Stimulated activated CD8-positive, alpha-beta memory T cell treated with anti-CD3 and anti-CD28 coated beads, Interleukin-7, amount 100 ng/mL, for 24 hours (primary cell): ENCODE measurements at regions not wholly inside any gene's neighbourhood (a gene's known extent, or its start where the extent isn't known, plus 50 kb on each side); places are given as distances from the start of the nearest gene placed in this dataset.

Experiments used
- DNase-seq: peaks from one replicate; pipeline ENCODE4 v3.0.0-alpha.2; 2020; ENCODE audit warnings: low read depth

- no peak for DNase-seq
These were observed 1308.8 kb downstream of the FAM181B start for GRCh38 chr11:81424822-81425221.

DNA sequence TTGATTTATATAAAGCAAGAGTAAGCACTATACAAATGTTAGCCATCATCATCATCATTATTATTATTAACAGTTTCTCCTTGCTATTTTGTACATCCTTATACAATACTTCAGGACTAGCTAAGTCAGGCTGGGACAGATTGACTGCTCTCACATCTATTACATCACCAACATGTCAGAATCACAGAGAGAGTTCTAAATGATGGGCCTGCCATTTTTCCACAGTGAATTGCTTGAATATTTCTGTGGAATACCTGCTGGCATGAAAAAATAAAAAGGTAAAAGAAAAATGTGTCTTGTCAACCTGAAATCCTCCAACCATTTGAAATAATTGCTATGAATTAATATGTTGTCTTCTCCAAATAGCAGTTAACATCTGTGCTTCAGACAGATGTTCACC is 1311.3 kb downstream of the FAM181B start:
- DNase-seq, result no peak

DNA sequence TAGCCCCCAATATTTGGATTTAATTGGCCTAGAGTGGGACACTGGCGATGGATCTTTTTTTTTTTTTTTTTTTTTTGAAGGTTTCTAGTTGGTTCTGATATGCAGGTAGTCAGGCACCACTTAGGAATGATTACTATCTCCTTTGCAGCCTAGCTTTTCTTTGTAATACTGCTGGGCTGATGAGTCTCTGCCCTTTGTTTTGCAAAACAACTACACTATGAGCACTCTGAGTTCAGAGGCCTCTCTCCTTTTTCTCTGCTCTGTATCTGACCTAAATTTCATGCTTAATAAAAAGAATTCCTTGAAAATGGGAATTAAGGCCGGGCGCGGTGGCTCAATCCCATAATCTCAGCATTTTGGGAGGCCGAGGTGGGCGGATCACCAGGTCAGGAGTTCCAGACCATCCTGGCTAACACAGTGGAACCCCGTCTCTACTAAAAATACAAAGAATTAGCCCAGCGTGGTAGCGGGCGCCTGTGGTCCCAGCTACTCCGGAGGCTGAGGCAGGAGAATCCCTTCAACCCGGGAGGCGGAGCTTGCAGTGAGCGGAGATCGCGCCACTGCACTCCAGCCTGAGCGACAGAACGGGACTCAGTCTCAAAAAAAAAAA is 1312.3 kb downstream of the FAM181B start:
- no peak for DNase-seq

GRCh38 chr11:81420668-81421250 is 1312.9 kb downstream of the FAM181B start:
- DNase-seq, result no peak

DNA sequence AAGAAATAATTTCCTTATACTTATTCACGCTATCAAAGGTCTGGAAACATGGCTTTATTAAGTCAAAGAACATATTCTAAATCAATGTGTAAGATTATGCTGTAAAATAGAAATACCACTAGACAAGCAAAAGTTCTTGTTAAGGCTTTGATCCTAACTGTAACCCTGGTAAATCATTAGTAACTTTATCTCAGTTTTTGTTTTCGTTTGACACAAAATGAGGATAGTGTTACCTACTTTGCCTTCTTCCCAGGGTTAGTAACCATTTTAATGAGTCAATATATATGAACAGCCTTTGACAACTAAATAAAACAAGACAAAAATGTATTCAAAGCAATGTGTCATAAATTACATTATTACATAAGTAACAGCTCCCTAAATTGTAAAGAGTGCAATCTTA is 1336.3 kb downstream of the FAM181B start:
- DNase-seq, result no peak

GRCh38 chr11:81394311-81394710 is 1339.4 kb downstream of the FAM181B start:
- DNase-seq, result no peak

GRCh38 chr11:81388326-81388725 is 1345.3 kb downstream of the FAM181B start:
- DNase-seq, result no peak

DNA sequence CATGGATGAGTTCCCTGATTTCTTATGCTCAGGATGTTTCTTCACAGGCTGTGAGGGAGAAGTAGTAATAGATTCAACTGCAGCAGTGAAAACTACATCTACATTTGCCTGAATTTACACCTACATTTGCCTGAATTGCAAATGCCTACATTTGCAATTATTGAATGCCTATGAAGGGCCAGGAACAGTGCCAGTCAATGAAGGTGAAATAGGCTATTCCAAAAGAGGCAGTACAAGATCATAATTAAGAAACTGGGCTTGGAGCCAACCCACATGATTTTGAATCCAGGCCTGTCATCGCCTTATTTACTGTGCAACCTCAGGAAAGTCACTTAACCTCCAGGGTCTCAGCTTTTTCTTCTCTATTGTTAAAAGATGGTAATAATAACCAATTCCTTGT is 1353.3 kb downstream of the FAM181B start:
- no peak for DNase-seq

DNA sequence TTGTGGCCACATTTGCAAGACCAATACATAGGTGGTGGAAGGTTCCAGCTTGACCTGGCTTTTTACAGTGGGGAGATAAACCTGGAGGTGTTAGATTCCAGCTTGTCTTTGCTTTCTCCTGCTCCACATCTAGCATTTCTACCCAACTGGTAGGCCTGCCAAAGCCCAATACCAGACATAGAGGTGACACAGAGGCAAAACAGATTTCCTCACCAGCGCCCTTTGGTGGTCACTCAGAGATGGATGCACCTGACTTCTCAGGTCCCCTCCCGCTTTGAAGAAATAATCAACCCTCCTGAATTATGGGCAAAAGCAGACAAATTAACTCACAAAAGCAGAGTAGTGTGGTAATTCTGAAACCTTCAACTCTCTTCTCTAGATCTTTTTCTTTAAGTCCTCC is 1356.2 kb downstream of the FAM181B start:
- no peak for DNase-seq

- DNase-seq, result no peak
These were observed 1359.7 kb downstream of the FAM181B start for GRCh38 chr11:81373986-81374385.

- no peak for DNase-seq
These were observed 1365.5 kb downstream of the FAM181B start for GRCh38 chr11:81368192-81368591.

DNA sequence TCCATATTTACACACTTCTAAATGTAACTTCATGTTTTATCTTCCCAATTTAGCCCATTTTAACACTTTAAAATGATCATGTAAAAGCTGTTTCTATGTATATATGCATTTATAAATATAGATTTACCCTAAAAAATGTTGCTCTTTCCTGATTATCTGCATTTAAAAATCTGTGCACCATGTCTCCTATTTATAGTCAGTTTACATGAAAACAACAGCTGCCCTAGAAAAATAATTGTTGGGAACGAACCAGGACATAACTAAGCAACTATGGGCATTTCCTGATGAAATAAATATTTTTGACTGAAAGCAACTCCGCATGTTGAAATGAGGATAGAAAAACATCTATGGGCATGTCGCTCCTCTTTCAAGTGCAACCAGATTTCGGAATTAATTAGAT is 1368.2 kb downstream of the FAM181B start:
- no peak for DNase-seq

- DNase-seq, result no peak
These were observed 1374.2 kb downstream of the FAM181B start for GRCh38 chr11:81359476-81359875.

GRCh38 chr11:81345609-81346008 is 1388.1 kb downstream of the FAM181B start:
- no peak for DNase-seq

DNA sequence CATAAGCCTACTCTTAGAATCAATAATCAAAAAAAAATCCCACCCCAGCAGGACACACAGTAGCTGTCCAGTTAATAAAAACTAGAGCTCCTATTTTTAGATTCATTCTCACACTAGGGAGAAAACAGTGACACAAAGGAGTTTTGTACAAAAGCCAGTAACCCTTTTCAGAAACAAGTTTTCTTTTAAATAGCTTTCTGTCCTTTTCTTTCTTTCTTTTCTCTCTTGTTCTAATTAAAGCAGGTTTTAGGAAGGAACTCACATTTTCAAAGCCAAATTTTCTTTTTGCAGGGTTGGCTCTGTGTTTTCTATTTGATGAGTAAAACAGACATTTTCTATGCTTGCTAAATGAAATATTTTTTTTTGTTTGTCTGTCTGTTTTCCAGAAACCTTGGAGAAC is 1390.7 kb downstream of the FAM181B start:
- DNase-seq, result no peak

- DNase-seq, result no peak
These were observed 1393.4 kb downstream of the FAM181B start for GRCh38 chr11:81340225-81340624.

GRCh38 chr11:81339521-81339920 is 1394.1 kb downstream of the FAM181B start:
- no peak for DNase-seq

DNA sequence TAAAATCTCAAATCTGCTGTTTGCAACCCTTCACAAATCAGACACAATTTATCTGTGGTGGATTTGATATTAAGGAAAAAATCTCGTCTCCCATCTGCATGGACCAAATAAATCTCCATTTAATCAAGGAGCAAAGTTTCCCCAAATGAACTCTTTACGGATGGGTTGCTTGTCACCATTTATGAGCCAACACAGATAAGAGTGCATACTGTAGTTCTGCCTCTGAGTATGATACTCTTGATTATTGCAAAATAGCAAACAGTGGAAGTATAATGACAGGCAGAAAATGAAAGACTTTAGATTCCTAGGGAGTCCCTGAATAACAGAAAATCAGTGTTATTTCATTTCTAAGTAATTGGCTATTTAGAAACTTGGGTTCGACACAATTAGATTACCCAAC is 1395.9 kb downstream of the FAM181B start:
- DNase-seq, result no peak

DNA sequence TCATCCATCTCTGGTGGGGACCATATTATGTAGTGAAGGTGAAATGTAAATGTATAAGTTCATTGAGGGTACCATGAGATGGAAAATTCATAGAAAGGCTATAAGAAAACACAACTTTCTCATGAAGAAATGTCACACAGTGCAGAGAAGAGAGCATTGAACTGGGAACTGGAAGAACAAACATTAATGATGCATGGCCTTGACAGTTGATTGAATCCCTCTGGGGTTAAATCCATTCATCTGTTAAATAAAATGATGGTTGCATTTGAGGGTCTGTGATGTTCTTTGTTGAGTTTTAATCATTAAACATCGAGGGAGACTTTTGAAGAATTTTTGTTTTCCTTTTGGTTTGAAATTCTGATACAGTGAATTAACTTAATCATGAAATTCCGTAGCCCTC is 1401.4 kb downstream of the FAM181B start:
- no peak for DNase-seq

DNA sequence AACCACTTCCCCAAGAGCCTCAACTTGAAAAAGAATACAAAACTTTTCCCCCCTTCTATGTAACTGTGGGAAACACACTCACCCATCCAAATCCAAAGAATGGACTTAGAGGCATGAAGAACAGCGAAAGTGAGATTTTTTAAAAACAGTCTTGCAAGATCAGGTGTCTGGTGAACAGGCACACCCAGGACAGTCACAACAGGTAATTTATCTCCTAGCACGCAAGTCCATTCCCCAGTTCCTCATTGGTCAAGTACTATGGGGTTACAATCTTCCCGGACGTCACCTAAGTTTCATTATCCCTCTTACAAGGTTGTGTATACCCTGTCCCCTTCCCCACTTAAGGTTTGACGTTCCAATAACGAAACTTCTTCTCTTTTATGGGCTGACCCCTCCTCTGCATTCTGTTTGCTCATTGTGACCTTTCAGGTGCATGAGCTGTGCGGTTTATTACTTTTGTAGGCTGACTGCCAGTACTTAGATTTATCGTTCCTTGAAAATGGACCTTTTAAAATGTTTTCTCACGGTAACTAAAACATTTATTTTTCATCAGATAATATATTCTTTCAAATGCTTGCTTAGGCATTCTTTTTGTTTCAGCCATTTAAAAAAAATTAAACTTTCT is 1401.9 kb downstream of the FAM181B start:
- DNase-seq, result no peak

DNA sequence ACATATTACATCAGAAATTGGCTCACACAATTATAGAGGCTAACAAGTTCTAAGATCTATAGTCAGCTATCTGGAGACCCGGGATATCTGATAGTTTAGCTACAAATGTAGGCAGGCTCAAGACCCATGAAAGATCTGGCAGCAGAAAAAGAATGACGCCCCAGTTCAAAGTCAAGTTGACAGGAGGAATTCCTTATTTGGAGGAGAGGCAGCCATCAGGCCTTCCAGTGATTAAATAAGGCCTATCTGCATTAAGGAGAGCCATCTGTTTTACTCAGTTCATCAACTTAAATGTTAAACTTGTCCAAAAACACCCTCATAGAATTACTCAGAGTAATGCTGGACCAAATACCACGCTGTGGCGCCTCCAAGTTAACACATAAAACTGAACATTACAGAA is 1402.6 kb downstream of the FAM181B start:
- DNase-seq, result no peak

- DNase-seq, result no peak
These were observed 1430.5 kb downstream of the FAM181B start for GRCh38 chr11:81303038-81303664.

GRCh38 chr11:81301166-81301830 is 1432.4 kb downstream of the FAM181B start:
- no peak for DNase-seq
